C4-2B (cell line): ENCODE measurements at regions not wholly inside any gene's neighbourhood (a gene's known extent, or its start where the extent isn't known, plus 50 kb on each side); places are given as distances from the start of the nearest gene placed in this dataset.

ENCODE experiments used
- ZFX ChIP-seq: fragments of 450-650 bp; IDR thresholded peaks from 2 replicates; pipeline ENCODE4 v1.6.1; 2017
- TF ChIP-seq, protein P1 (sequence below): fragments of 450-650 bp; conservative IDR thresholded peaks from 2 replicates; pipeline ENCODE4 v1.5.1; 2017; ENCODE audit warnings: mild to moderate bottlenecking

DNA sequence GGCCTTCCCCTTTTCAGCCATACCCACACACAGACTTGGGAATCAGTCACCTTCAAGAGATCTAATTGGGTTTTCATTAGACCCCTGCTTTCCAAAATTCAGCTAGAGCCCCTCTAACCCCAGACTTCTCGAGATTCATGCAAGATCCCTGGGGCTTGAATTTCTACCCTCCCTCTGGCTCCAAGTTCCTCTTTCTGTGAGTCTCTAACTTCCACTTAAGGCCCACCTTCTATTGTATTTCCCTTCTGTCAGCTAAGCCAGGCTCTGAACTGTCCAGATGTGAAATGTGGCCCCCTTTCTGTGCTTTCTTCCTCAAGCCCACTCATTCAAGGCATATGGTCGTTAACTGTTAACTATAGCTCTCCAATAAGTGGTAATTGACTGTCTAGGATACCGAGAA is 132.2 kb downstream of the ZNF365 start:
- TF ChIP-seq, protein P1, sequence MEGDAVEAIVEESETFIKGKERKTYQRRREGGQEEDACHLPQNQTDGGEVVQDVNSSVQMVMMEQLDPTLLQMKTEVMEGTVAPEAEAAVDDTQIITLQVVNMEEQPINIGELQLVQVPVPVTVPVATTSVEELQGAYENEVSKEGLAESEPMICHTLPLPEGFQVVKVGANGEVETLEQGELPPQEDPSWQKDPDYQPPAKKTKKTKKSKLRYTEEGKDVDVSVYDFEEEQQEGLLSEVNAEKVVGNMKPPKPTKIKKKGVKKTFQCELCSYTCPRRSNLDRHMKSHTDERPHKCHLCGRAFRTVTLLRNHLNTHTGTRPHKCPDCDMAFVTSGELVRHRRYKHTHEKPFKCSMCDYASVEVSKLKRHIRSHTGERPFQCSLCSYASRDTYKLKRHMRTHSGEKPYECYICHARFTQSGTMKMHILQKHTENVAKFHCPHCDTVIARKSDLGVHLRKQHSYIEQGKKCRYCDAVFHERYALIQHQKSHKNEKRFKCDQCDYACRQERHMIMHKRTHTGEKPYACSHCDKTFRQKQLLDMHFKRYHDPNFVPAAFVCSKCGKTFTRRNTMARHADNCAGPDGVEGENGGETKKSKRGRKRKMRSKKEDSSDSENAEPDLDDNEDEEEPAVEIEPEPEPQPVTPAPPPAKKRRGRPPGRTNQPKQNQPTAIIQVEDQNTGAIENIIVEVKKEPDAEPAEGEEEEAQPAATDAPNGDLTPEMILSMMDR = no peak
- no peak for TF ChIP-seq ZFX
